ENCODE measurements at regions not wholly inside any gene's neighbourhood (a gene's known extent, or its start where the extent isn't known, plus 50 kb on each side); places are given as distances from the start of the nearest gene placed in this dataset.

DNA sequence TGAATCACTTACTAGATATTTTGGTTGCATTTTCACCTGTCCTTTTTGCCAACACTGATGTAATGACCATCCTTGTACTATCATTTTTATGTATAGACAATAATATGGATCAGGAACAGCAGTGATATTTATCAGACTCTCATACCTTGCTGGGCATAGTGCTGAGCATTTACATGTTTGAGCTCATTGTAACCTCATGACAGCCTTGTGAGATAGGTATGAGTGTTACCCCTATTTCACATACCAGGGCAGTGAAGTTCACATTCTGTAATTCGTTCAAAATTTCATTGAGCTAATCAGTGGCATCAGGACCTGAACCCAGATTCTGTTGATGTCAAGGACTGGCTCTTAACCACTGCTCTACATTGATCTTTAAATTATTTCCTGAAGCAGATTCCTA, 221.5 kb upstream of the TBL1XR1 start:
- CTCF ChIA-PET = no interaction called here

DNA sequence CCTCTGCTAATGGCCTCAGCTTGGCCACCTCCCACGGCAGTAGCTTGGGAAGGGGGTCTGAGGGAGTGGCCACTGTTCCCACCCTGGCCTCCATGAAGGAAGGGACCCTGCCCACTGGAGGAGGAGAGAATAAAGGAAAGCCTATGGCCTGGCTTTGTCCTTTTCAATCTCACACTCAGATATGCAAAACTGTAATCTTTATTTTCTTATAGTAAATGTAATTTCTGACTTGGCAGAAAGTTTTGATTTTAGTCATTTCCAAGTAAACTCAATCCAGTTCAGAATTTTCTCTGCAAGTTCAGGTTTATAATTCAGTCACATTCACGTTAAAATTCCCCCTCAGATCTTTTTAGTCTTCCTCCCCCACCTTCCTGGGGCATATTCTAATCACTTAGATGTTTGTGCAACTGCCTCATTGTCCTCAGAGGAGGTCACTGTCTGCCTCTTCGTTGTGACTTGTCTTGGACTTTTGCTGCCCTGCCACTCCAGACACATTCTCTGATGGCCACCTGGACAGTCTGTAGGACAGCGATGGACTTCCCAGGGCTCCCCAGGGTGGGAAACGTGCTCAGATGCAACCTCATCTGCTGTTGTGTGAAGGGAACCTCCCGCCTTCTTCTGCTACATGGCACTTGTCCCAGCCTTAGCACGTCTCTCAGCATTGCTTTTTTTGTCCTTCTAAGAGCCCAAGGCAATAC, 222.8 kb upstream of the TBL1XR1 start:
- intact Hi-C loops (cut with micrococcal nuclease) = no loop called here
- no peak overlapping the region for H3K9ac ChIP-seq (replicated peaks; ENCODE audit: extremely low read depth, insufficient read depth, low read length)
- no peak overlapping the region for H2AFZ ChIP-seq (ENCODE audit: low read depth, low read length)
- no peak overlapping the region for H3K27ac ChIP-seq (ENCODE audit: insufficient read depth, low read depth, low read length)
- FAIRE-seq (no peak), DNase-seq (ENCODE audit: low read depth, low spot score) (no peak)
- H3K4me3 ChIP-seq (replicated peaks in 1 of 3; ENCODE audit: insufficient read depth in 1 of 3, low read depth in 1 of 3, low read length in 3 of 3) = no peak overlapping the region
- H3K4me1 ChIP-seq (ENCODE audit: control insufficient read depth, extremely low read depth, insufficient read depth, low read length) = no peaks in the 10 kb centered on the region
- H3K4me2 ChIP-seq (ENCODE audit: insufficient read depth, low read length) = no peak overlapping the region
- H3K9me1 ChIP-seq (replicated peaks; ENCODE audit: control insufficient read depth, extremely low read depth, insufficient read depth, low read length) = no peaks in the 10 kb centered on the region
- BruUV-seq (replicated peaks) = no TSS peak
- no peaks in the 10 kb centered on the region for H4K20me1 ChIP-seq (replicated peaks; ENCODE audit: control insufficient read depth, extremely low read depth, insufficient read depth, low read length)
- no peaks in the 10 kb centered on the region for H3K9me3 ChIP-seq (replicated peaks; ENCODE audit: control insufficient read depth, insufficient read depth, low read length)
- H3K36me3 ChIP-seq (ENCODE audit: control insufficient read depth in 2 of 2, extremely low read depth in 1 of 2, insufficient read depth in 2 of 2, low read length in 2 of 2) = no peaks in the 10 kb centered on the region
- dilution Hi-C loops (cut with MboI; ENCODE audit: extremely low pct_ligation_motif_present, low sequenced_read_pairs) = no loop called here
- CTCF ChIA-PET = no interaction called here
- POLR2A ChIA-PET = no interaction called here
- TF ChIP-seq, protein P1, sequence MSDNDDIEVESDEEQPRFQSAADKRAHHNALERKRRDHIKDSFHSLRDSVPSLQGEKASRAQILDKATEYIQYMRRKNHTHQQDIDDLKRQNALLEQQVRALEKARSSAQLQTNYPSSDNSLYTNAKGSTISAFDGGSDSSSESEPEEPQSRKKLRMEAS (IDR thresholded peaks at IDR 0.05; ENCODE audit: insufficient read depth, insufficient read length) = no peak
- TF ChIP-seq POLR2A (IDR thresholded peaks at IDR 0.05; ENCODE audit: low read depth, low read length) (no peak), JUN (IDR thresholded peaks at IDR 0.05; ENCODE audit: borderline replicate concordance, insufficient read depth, insufficient read length, low read depth) (no peak), GATA2 (IDR thresholded peaks at IDR 0.05; ENCODE audit: insufficient read depth, insufficient read length, low read depth, low read length) (no peak)
- TF ChIP-seq, protein P2, sequence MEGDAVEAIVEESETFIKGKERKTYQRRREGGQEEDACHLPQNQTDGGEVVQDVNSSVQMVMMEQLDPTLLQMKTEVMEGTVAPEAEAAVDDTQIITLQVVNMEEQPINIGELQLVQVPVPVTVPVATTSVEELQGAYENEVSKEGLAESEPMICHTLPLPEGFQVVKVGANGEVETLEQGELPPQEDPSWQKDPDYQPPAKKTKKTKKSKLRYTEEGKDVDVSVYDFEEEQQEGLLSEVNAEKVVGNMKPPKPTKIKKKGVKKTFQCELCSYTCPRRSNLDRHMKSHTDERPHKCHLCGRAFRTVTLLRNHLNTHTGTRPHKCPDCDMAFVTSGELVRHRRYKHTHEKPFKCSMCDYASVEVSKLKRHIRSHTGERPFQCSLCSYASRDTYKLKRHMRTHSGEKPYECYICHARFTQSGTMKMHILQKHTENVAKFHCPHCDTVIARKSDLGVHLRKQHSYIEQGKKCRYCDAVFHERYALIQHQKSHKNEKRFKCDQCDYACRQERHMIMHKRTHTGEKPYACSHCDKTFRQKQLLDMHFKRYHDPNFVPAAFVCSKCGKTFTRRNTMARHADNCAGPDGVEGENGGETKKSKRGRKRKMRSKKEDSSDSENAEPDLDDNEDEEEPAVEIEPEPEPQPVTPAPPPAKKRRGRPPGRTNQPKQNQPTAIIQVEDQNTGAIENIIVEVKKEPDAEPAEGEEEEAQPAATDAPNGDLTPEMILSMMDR (IDR thresholded peaks at IDR 0.05; ENCODE audit: extremely low read depth in 1 of 2, insufficient read depth in 1 of 2, low read depth in 1 of 2, low read length in 2 of 2) = no peak
- no peaks in the 10 kb centered on the region for H3K27me3 ChIP-seq (ENCODE audit: control insufficient read depth in 2 of 2, insufficient read depth in 2 of 2, low read length in 2 of 2)
- H3K79me2 ChIP-seq (ENCODE audit: control insufficient read depth, insufficient read depth, low read length) = no peaks in the 10 kb centered on the region

More for the DNA sequence above, 221.5 kb upstream of the TBL1XR1 start:
- Histone ChIP-seq H3K9me1 (replicated peaks; ENCODE audit: control insufficient read depth, extremely low read depth, insufficient read depth, low read length) (no peaks in the 10 kb centered on the region), H3K79me2 (ENCODE audit: control insufficient read depth, insufficient read depth, low read length) (no peaks in the 10 kb centered on the region), H3K27ac (ENCODE audit: insufficient read depth, low read depth, low read length) (no peak overlapping the region), H3K27me3 (ENCODE audit: control insufficient read depth in 2 of 2, insufficient read depth in 2 of 2, low read length in 2 of 2) (no peaks in the 10 kb centered on the region), H2AFZ (ENCODE audit: low read depth, low read length) (no peak overlapping the region), H4K20me1 (replicated peaks; ENCODE audit: control insufficient read depth, extremely low read depth, insufficient read depth, low read length) (no peaks in the 10 kb centered on the region), H3K36me3 (ENCODE audit: control insufficient read depth in 2 of 2, extremely low read depth in 1 of 2, insufficient read depth in 2 of 2, low read length in 2 of 2) (no peaks in the 10 kb centered on the region), H3K9me3 (replicated peaks; ENCODE audit: control insufficient read depth, insufficient read depth, low read length) (no peaks in the 10 kb centered on the region), H3K4me2 (ENCODE audit: insufficient read depth, low read length) (no peak overlapping the region), H3K4me1 (ENCODE audit: control insufficient read depth, extremely low read depth, insufficient read depth, low read length) (no peaks in the 10 kb centered on the region), H3K9ac (replicated peaks; ENCODE audit: extremely low read depth, insufficient read depth, low read length) (no peak overlapping the region), H3K4me3 (replicated peaks in 1 of 3; ENCODE audit: insufficient read depth in 1 of 3, low read depth in 1 of 3, low read length in 3 of 3) (no peak overlapping the region)
- POLR2A ChIA-PET = no interaction called here
- intact Hi-C loops (cut with micrococcal nuclease) = no loop called here
- BruUV-seq (replicated peaks) = no TSS peak
- no peak for TF ChIP-seq POLR2AphosphoS5 (IDR thresholded peaks at IDR 0.05; ENCODE audit: insufficient read depth, low read depth, low read length)
- TF ChIP-seq MYC (IDR thresholded peaks at IDR 0.05; ENCODE audit: low read depth, low read length) = no peak
- no peak for TF ChIP-seq GATA2 (IDR thresholded peaks at IDR 0.05; ENCODE audit: insufficient read depth, insufficient read length, low read depth, low read length)
- TF ChIP-seq, protein P2 (IDR thresholded peaks at IDR 0.05; ENCODE audit: extremely low read depth in 1 of 2, insufficient read depth in 1 of 2, low read depth in 1 of 2, low read length in 2 of 2) = no peak
- no peak for TF ChIP-seq JUN (IDR thresholded peaks at IDR 0.05; ENCODE audit: borderline replicate concordance, insufficient read depth, insufficient read length, low read depth)
- dilution Hi-C loops (cut with MboI; ENCODE audit: extremely low pct_ligation_motif_present, low sequenced_read_pairs) = no loop called here
- DNase-seq (ENCODE audit: low read depth, low spot score) (no peak), FAIRE-seq (no peak)
